VCaP (cell line): ENCODE measurements at regions not wholly inside any gene's neighbourhood (a gene's known extent, or its start where the extent isn't known, plus 50 kb on each side); places are given as distances from the start of the nearest gene placed in this dataset.

Experiments
- H3K27ac ChIP-seq: fragments of 450-650 bp; 2 replicates; pipeline ENCODE4 v1.5.1; 2017
- CTCF ChIP-seq: fragments of 450-650 bp; conservative IDR thresholded peaks from 2 replicates; pipeline ENCODE4 v1.5.1; 2017; ENCODE audit warnings: mild to moderate bottlenecking, moderate library complexity

- H3K27ac ChIP-seq: no peak overlapping the region
- TF ChIP-seq CTCF: no peak
These were observed 338.8 kb downstream of the ANKRD7 start for GRCh38 chr7:118563311-118563710.

- no peak for TF ChIP-seq CTCF
- H3K27ac ChIP-seq: no peak overlapping the region
These were observed 348.1 kb downstream of the ANKRD7 start for GRCh38 chr7:118572604-118573003.

- no peak for TF ChIP-seq CTCF
- no peak overlapping the region for H3K27ac ChIP-seq
These were observed 348.6 kb downstream of the ANKRD7 start for GRCh38 chr7:118573085-118573484.

GRCh38 chr7:118575393-118575948 lies 351.0 kb downstream of the ANKRD7 start:
- no peak overlapping the region for H3K27ac ChIP-seq
- TF ChIP-seq CTCF: no peak

GRCh38 chr7:118580743-118581382 lies 356.4 kb downstream of the ANKRD7 start:
- H3K27ac ChIP-seq: no peak overlapping the region
- no peak for TF ChIP-seq CTCF

- no peak overlapping the region for H3K27ac ChIP-seq
- TF ChIP-seq CTCF: no peak
These were observed 359.1 kb downstream of the ANKRD7 start for GRCh38 chr7:118583641-118584040.

GRCh38 chr7:118586248-118586647 lies 361.7 kb downstream of the ANKRD7 start:
- no peak for TF ChIP-seq CTCF
- no peak overlapping the region for H3K27ac ChIP-seq
